ENCODE measurements at regions not wholly inside any gene's neighbourhood (a gene's known extent, or its start where the extent isn't known, plus 50 kb on each side); places are given as distances from the start of the nearest gene placed in this dataset.

- no peak for DNase-seq (ENCODE audit: low read depth, low spot score)
Measured at GRCh38 chr19:33898062-33898677, 101.5 kb downstream of the KCTD15 start.

- no peak for DNase-seq (ENCODE audit: low read depth, low spot score)
Measured at GRCh38 chr19:33900817-33901216, 104.1 kb downstream of the KCTD15 start.

- DNase-seq (ENCODE audit: low read depth, low spot score), result no peak
Measured at GRCh38 chr19:33902395-33902794, 105.7 kb downstream of the KCTD15 start.

- no peak for DNase-seq (ENCODE audit: low read depth, low spot score)
Measured at GRCh38 chr19:33902802-33903488, 106.3 kb downstream of the KCTD15 start.

- no peak for DNase-seq (ENCODE audit: low read depth, low spot score)
Measured at GRCh38 chr19:33903489-33903850, 106.8 kb downstream of the KCTD15 start.

- DNase-seq (ENCODE audit: low read depth, low spot score), result no peak
Measured at GRCh38 chr19:33904681-33905080, 108.0 kb downstream of the KCTD15 start.

- no peak for DNase-seq (ENCODE audit: low read depth, low spot score)
Measured at GRCh38 chr19:33905473-33905936, 108.8 kb downstream of the KCTD15 start.

- DNase-seq (ENCODE audit: low read depth, low spot score), result no peak
Measured at GRCh38 chr19:33905937-33906577, 109.4 kb downstream of the KCTD15 start.

- no peak for DNase-seq (ENCODE audit: low read depth, low spot score)
Measured at GRCh38 chr19:33906578-33907335, 110.1 kb downstream of the KCTD15 start.

- DNase-seq (ENCODE audit: low read depth, low spot score), result no peak
Measured at GRCh38 chr19:33910922-33911321, 114.3 kb downstream of the KCTD15 start.

GRCh38 chr19:33914599-33914998 lies 117.9 kb downstream of the KCTD15 start:
- no peak for DNase-seq (ENCODE audit: low read depth, low spot score)

GRCh38 chr19:33916792-33917191 lies 120.1 kb downstream of the KCTD15 start:
- DNase-seq (ENCODE audit: low read depth, low spot score), result no peak

GRCh38 chr19:33919291-33919690 lies 122.6 kb downstream of the KCTD15 start:
- DNase-seq (ENCODE audit: low read depth, low spot score), result no peak

- DNase-seq (ENCODE audit: low read depth, low spot score), result no peak
Measured at GRCh38 chr19:33921165-33921564, 124.5 kb downstream of the KCTD15 start.

- DNase-seq (ENCODE audit: low read depth, low spot score), result no peak
Measured at GRCh38 chr19:33926306-33926705, 129.6 kb downstream of the KCTD15 start.

GRCh38 chr19:33927789-33928457 lies 131.3 kb downstream of the KCTD15 start:
- no peak for DNase-seq (ENCODE audit: low read depth, low spot score)

GRCh38 chr19:33928458-33928950 lies 131.8 kb downstream of the KCTD15 start:
- DNase-seq (ENCODE audit: low read depth, low spot score), result no peak

- no peak for DNase-seq (ENCODE audit: low read depth, low spot score)
Measured at GRCh38 chr19:33933931-33934330, 137.3 kb downstream of the KCTD15 start.

- DNase-seq (ENCODE audit: low read depth, low spot score), result no peak
Measured at GRCh38 chr19:33938821-33939220, 142.2 kb downstream of the KCTD15 start.

- no peak for DNase-seq (ENCODE audit: low read depth, low spot score)
Measured at GRCh38 chr19:33941133-33941532, 144.5 kb downstream of the KCTD15 start.

- no peak for DNase-seq (ENCODE audit: low read depth, low spot score)
Measured at GRCh38 chr19:33946535-33947264, 150.0 kb downstream of the KCTD15 start.

Measured in activated CD4-positive, CD25-positive, alpha-beta regulatory T cell treated with anti-CD3 and anti-CD28 coated beads, Interleukin-2, amount 50 U/mL, for 16 hours (primary cell).